ENCODE measurements at regions not wholly inside any gene's neighbourhood (a gene's known extent, or its start where the extent isn't known, plus 50 kb on each side); places are given as distances from the start of the nearest gene placed in this dataset.

- H3K4me1 Mint-ChIP-seq (ENCODE audit: unreplicated experiment) = peaks cover 41% of the 10 kb centered on the region
- TF ChIP-seq, protein P1, sequence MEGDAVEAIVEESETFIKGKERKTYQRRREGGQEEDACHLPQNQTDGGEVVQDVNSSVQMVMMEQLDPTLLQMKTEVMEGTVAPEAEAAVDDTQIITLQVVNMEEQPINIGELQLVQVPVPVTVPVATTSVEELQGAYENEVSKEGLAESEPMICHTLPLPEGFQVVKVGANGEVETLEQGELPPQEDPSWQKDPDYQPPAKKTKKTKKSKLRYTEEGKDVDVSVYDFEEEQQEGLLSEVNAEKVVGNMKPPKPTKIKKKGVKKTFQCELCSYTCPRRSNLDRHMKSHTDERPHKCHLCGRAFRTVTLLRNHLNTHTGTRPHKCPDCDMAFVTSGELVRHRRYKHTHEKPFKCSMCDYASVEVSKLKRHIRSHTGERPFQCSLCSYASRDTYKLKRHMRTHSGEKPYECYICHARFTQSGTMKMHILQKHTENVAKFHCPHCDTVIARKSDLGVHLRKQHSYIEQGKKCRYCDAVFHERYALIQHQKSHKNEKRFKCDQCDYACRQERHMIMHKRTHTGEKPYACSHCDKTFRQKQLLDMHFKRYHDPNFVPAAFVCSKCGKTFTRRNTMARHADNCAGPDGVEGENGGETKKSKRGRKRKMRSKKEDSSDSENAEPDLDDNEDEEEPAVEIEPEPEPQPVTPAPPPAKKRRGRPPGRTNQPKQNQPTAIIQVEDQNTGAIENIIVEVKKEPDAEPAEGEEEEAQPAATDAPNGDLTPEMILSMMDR (IDR thresholded peaks at IDR 0.05) = no peak
- DNase-seq (ENCODE audit: extremely low spot score, unreplicated experiment) = no peak
- H3K36me3 Mint-ChIP-seq (ENCODE audit: unreplicated experiment) = no peaks in the 10 kb centered on the region
- H3K27ac Mint-ChIP-seq (ENCODE audit: unreplicated experiment) = no peak overlapping the region
- no peak overlapping the region for H3K4me3 Mint-ChIP-seq (ENCODE audit: unreplicated experiment)
- no peaks in the 10 kb centered on the region for H3K9me3 Mint-ChIP-seq (ENCODE audit: unreplicated experiment)
- peaks cover 2% of the 10 kb centered on the region for H3K27me3 Mint-ChIP-seq (ENCODE audit: unreplicated experiment)
Measured at GRCh38 chr2:6008186-6008585, 316.0 kb downstream of the SOX11 start.

DNA sequence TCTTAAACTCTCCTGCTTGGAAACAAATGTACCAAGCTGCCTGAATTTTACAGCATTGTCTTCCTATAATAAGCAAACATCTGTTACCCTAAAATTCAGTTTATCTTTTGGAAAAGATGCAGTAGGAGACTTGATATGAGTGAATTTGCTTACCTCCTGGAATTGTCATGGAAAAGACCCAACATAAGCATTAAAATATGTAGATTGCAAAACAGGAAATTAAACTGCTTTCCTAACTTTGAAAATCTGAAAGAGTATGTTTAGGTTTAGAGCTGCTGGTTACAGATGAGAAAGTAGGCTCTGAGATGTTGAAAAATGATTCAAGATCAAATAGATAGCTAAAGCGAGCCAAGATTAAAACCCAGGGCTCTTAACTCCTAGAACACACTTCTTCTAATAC is 316.5 kb downstream of the SOX11 start:
- Mint-ChIP-seq H3K4me1 (ENCODE audit: unreplicated experiment) (peaks cover 41% of the 10 kb centered on the region), H3K4me3 (ENCODE audit: unreplicated experiment) (no peak overlapping the region), H3K27me3 (ENCODE audit: unreplicated experiment) (peaks cover 2% of the 10 kb centered on the region), H3K36me3 (ENCODE audit: unreplicated experiment) (no peaks in the 10 kb centered on the region), H3K27ac (ENCODE audit: unreplicated experiment) (no peak overlapping the region), H3K9me3 (ENCODE audit: unreplicated experiment) (no peaks in the 10 kb centered on the region)
- TF ChIP-seq, protein P1 (IDR thresholded peaks at IDR 0.05) = no peak
- no peak for DNase-seq (ENCODE audit: extremely low spot score, unreplicated experiment)

- Mint-ChIP-seq H3K4me1 (ENCODE audit: unreplicated experiment) (peaks cover 41% of the 10 kb centered on the region), H3K9me3 (ENCODE audit: unreplicated experiment) (no peaks in the 10 kb centered on the region), H3K27ac (ENCODE audit: unreplicated experiment) (no peak overlapping the region), H3K27me3 (ENCODE audit: unreplicated experiment) (no peaks in the 10 kb centered on the region), H3K4me3 (ENCODE audit: unreplicated experiment) (no peak overlapping the region), H3K36me3 (ENCODE audit: unreplicated experiment) (no peaks in the 10 kb centered on the region)
- TF ChIP-seq, protein P1 (IDR thresholded peaks at IDR 0.05) = no peak
- no peak for DNase-seq (ENCODE audit: extremely low spot score, unreplicated experiment)
Measured at GRCh38 chr2:6010163-6010562, 318.0 kb downstream of the SOX11 start.

DNA sequence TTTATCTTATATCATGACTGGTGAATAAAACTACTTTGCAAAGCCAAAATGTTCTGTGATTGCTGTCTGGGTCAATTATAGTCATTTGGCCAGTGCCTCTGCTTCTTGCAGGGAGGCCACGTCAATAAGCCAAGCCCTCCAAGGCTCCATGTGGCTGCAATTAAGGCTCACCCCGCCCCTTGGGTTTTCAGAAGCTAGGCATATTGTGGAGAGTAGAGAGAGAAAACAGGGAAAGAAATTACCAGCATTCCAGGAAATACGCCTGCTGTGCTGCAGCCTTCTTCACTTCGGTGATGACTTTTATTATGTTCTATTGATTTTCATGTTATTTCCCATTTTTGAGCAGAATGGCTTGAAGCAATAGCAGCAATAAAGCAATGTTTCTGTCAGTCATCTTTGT is 319.7 kb downstream of the SOX11 start:
- peaks cover 41% of the 10 kb centered on the region for H3K4me1 Mint-ChIP-seq (ENCODE audit: unreplicated experiment)
- H3K27me3 Mint-ChIP-seq (ENCODE audit: unreplicated experiment) = no peaks in the 10 kb centered on the region
- no peaks in the 10 kb centered on the region for H3K9me3 Mint-ChIP-seq (ENCODE audit: unreplicated experiment)
- no peak overlapping the region for H3K4me3 Mint-ChIP-seq (ENCODE audit: unreplicated experiment)
- TF ChIP-seq, protein P1 (IDR thresholded peaks at IDR 0.05) = no peak
- peak overlapping the region; percentile 28 for H3K27ac Mint-ChIP-seq (ENCODE audit: unreplicated experiment)
- H3K36me3 Mint-ChIP-seq (ENCODE audit: unreplicated experiment) = no peaks in the 10 kb centered on the region
- DNase-seq (ENCODE audit: extremely low spot score, unreplicated experiment) = no peak

DNA sequence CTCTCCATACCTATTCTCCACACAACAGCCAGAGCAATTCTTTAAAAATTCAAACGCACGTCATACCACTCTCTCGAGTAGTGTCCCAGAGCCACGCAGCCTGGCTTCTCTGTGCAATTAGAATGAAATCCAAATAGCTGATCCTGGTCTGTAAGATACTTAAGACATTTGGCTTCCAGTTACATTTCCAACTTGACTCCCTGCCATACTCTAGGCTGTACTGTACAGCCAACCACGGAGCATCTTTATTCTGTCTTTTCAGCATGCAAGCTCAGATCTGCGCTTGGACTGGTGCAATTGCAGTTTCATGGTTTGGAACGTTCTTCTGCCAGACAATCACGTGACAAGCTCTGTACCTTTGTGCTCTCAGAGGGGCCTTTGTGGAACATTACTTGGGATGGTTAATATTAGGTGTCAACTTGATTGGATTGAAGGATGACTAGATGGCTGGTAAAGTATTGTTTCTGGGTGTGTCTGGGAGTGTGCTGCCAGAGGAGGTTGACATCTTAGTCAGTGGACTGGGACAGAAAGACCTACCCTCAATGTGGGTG is 325.6 kb downstream of the SOX11 start:
- Mint-ChIP-seq H3K4me3 (ENCODE audit: unreplicated experiment) (no peak overlapping the region), H3K9me3 (ENCODE audit: unreplicated experiment) (no peaks in the 10 kb centered on the region), H3K27ac (ENCODE audit: unreplicated experiment) (no peak overlapping the region), H3K4me1 (ENCODE audit: unreplicated experiment) (peaks cover 1% of the 10 kb centered on the region), H3K27me3 (ENCODE audit: unreplicated experiment) (peaks cover 8% of the 10 kb centered on the region), H3K36me3 (ENCODE audit: unreplicated experiment) (no peaks in the 10 kb centered on the region)
- TF ChIP-seq, protein P1 (IDR thresholded peaks at IDR 0.05) = no peak
- no peak for DNase-seq (ENCODE audit: extremely low spot score, unreplicated experiment)

Data from osteocyte (in vitro differentiated cells).